HUES48 (cell line): ENCODE measurements at regions not wholly inside any gene's neighbourhood (a gene's known extent, or its start where the extent isn't known, plus 50 kb on each side); places are given as distances from the start of the nearest gene placed in this dataset.

Source experiments
- H3K27ac ChIP-seq: one replicate; pipeline ENCODE4 v1.7.0; 2013; ENCODE audit warnings: low read depth, low read length, inconsistent platforms
- H3K27me3 ChIP-seq: 2 replicates; pipeline ENCODE4 v1.6.1; 2013; ENCODE audit warnings: mild to moderate bottlenecking, low read length; ENCODE audit not compliant: control insufficient read depth, insufficient read depth
- H3K36me3 ChIP-seq: 2 replicates; pipeline ENCODE4 v1.6.1; 2013; ENCODE audit warnings: low read length; ENCODE audit not compliant: control insufficient read depth, insufficient read depth
- H3K4me1 ChIP-seq: 2 replicates; pipeline ENCODE4 v1.6.1; 2013; ENCODE audit warnings: mild to moderate bottlenecking, low read length; ENCODE audit not compliant: control insufficient read depth, insufficient read depth
- H3K4me3 ChIP-seq: 2 replicates; pipeline ENCODE4 v1.5.1; 2013; ENCODE audit warnings: mild to moderate bottlenecking, low read depth, low read length
- H3K9ac ChIP-seq: 2 replicates; pipeline ENCODE4 v1.6.1; 2013; ENCODE audit warnings: mild to moderate bottlenecking, low read depth, low read length, moderate library complexity
- H3K9me3 ChIP-seq: 2 replicates; pipeline ENCODE4 v1.6.1; 2013; ENCODE audit warnings: low read length; ENCODE audit not compliant: control insufficient read depth, insufficient read depth

GRCh38 chr12:114275932-114276785 is 129.8 kb downstream of the TBX5 start:
- peak overlapping the region; percentile 88 for H3K27ac ChIP-seq
- H3K36me3 ChIP-seq: no peaks in the 10 kb centered on the region
- no peaks in the 10 kb centered on the region for H3K9me3 ChIP-seq

DNA sequence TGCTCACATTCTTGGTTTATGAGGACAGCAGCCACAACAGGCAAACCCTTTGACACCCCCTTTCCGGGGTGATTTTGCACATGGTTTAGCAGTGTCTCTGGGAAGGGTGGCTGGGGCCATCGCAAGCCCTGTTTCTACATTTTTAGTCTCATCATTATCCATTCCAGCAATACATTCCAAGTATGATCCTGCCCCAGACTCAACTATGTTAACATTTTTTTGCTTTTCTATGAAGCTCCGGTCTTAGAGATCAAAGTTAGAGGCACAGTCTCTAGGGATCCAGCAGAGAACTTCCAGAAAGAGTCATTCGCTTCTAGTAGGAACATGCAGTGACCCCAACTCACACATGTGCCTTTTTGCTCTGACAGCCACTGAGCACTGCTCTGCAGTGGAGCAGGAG is 130.9 kb downstream of the TBX5 start:
- Histone ChIP-seq H3K9me3 (no peaks in the 10 kb centered on the region), H3K4me1 (peaks cover 59% of the 10 kb centered on the region), H3K4me3 (no peak overlapping the region), H3K36me3 (no peaks in the 10 kb centered on the region), H3K27me3 (no peaks in the 10 kb centered on the region), H3K9ac (no peak overlapping the region; the same call in 1 of the 2 replicates), H3K27ac (peak overlapping the region; percentile 88)

More at GRCh38 chr12:114275932-114276785, 129.8 kb downstream of the TBX5 start:
- Histone ChIP-seq H3K27me3 (no peaks in the 10 kb centered on the region), H3K4me3 (peak overlapping the region; percentile 11; the same call in 1 of the 2 replicates), H3K4me1 (peaks cover 54% of the 10 kb centered on the region), H3K9ac (no peak overlapping the region)

DNA sequence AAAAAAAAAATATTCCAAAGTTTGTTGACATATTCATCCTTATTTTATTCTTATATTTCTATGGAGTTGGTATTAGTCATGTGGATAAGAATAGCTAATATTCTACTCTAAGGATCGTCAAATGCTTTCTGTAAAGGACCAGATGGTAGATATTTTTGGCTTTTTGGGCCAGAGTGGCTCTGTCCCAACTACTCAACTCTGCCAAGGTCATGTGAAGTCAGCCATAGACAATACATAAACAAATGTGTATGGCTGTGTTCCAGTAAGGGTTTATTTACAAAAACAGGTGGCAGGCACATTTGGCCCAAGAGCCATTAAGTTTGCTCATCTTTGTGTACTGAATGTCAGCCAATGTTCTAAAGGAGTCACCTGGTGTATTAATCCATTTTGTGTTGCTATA is 131.8 kb downstream of the TBX5 start:
- no peaks in the 10 kb centered on the region for H3K36me3 ChIP-seq
- no peaks in the 10 kb centered on the region for H3K9me3 ChIP-seq
- no peak overlapping the region for H3K4me3 ChIP-seq
- no peak overlapping the region for H3K27ac ChIP-seq
- no peak overlapping the region for H3K9ac ChIP-seq
- peaks cover 59% of the 10 kb centered on the region for H3K4me1 ChIP-seq
- no peaks in the 10 kb centered on the region for H3K27me3 ChIP-seq

- H3K36me3 ChIP-seq: no peaks in the 10 kb centered on the region
Observed at GRCh38 chr12:114272605-114273004, 133.3 kb downstream of the TBX5 start.

DNA sequence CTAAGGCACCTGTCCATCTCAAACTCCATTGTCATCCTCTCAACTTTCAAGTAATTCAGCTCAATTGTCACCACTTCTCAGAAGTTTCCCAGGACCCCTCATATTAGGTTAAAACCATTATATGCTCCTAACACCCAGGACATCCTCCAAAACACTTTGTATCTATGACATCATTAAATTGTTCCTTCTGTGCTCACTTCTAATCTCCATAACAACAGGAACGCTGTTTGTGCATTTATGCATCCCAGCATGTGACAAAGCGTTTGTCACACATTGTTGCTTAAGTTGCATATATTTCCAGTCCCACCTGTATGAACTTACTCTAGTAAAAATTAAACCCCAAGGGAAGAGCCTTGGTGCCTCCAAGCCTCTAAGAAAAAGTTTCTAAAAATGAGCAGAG is 133.9 kb downstream of the TBX5 start:
- peaks cover 4% of the 10 kb centered on the region; the same call in 1 of the 2 replicates for H3K27me3 ChIP-seq
- peak overlapping the region; percentile 57 for H3K27ac ChIP-seq

More at GRCh38 chr12:114272605-114273004, 133.3 kb downstream of the TBX5 start:
- peaks cover 59% of the 10 kb centered on the region for H3K4me1 ChIP-seq
- H3K27ac ChIP-seq: peak overlapping the region; percentile 57
- H3K27me3 ChIP-seq: peaks cover 4% of the 10 kb centered on the region; the same call in 1 of the 2 replicates
- no peak overlapping the region for H3K9ac ChIP-seq
- H3K4me3 ChIP-seq: no peak overlapping the region
- no peaks in the 10 kb centered on the region for H3K9me3 ChIP-seq

DNA sequence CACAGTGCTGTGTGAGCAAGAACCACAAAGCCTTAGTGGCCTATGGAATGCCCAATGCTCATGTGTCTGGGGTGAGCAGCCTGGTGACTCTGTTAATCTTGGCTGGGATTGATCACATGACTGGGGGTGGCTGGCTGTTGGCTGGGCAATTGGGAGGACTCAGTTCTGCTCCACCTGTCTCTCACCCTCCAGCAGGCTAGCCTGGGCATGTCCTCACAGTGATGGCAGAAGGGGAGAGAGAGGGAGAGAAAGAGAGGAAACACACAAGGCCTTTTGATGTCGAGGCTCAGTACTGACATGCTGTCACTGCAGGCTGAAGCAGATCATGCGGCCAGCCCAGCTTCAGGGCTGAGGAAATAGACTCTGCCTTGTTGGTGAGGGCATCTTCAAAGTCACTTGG is 136.8 kb downstream of the TBX5 start:
- Histone ChIP-seq H3K36me3 (no peaks in the 10 kb centered on the region), H3K27me3 (peaks cover 4% of the 10 kb centered on the region; the same call in 1 of the 2 replicates), H3K9ac (no peak overlapping the region), H3K27ac (no peak overlapping the region), H3K9me3 (no peaks in the 10 kb centered on the region), H3K4me1 (peaks cover 25% of the 10 kb centered on the region), H3K4me3 (no peak overlapping the region)

More for the DNA sequence above, 133.9 kb downstream of the TBX5 start:
- Histone ChIP-seq H3K4me1 (peaks cover 54% of the 10 kb centered on the region), H3K36me3 (no peaks in the 10 kb centered on the region), H3K9ac (no peak overlapping the region), H3K9me3 (no peaks in the 10 kb centered on the region), H3K4me3 (no peak overlapping the region)

DNA sequence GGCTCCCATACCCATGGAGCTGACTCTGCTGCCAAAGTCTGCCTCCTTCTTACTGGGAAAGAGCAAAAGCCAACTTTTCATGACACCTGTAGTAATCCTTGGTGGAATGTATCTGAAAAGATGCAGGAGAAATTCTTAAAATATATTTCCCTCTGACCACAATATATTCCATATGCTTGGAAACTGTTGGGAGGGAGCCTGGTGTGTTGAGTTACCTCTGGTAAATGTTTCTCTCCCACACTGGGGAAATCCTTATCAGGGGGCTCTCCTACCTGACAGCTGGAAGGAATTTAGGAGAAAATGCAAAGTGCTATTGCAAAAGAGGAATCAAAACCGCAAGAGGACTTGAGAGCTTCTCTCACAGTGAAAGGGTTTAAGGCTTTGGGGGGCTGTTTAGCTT is 139.4 kb downstream of the TBX5 start:
- Histone ChIP-seq H3K27ac (no peak overlapping the region), H3K27me3 (peaks cover 4% of the 10 kb centered on the region; the same call in 1 of the 2 replicates), H3K9me3 (no peaks in the 10 kb centered on the region), H3K9ac (no peak overlapping the region), H3K4me3 (no peak overlapping the region), H3K4me1 (peaks cover 12% of the 10 kb centered on the region), H3K36me3 (no peaks in the 10 kb centered on the region)

DNA sequence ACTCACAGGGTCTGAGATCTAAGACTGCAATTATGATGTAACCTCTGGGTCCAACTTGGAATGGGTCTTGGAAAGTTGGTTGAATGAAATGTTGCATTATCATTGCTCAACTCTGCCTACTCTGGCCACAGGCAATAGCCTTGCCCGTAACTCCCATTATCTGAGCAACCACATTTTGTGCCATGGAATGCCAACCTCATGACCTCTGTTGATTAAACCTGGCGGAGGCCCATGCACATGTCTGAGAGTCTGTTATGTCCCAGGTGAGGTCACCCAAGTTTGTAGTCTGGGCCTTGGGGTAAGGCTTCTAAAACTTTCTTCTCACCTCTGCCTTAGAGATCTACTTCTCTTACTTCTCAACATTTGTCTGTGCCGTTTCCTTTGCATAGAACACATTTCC is 140.9 kb downstream of the TBX5 start:
- Histone ChIP-seq H3K4me1 (0 out of 2 replicates have a peak, but pooled peaks cover 5% of the 10 kb centered on the region), H3K36me3 (no peaks in the 10 kb centered on the region), H3K27ac (no peak overlapping the region)

GRCh38 chr12:114263056-114263805 is 142.7 kb downstream of the TBX5 start:
- no peaks in the 10 kb centered on the region for H3K36me3 ChIP-seq
- no peaks in the 10 kb centered on the region for H3K9me3 ChIP-seq
- no peak overlapping the region for H3K4me3 ChIP-seq
- 0 out of 2 replicates have a peak, but pooled peaks cover 5% of the 10 kb centered on the region for H3K4me1 ChIP-seq
- H3K27ac ChIP-seq: peak overlapping the region; percentile 19
- peaks cover 4% of the 10 kb centered on the region; the same call in 1 of the 2 replicates for H3K27me3 ChIP-seq
- H3K9ac ChIP-seq: no peak overlapping the region

More for the DNA sequence above, 140.9 kb downstream of the TBX5 start:
- Histone ChIP-seq H3K4me3 (no peak overlapping the region), H3K27me3 (peaks cover 4% of the 10 kb centered on the region; the same call in 1 of the 2 replicates), H3K9ac (no peak overlapping the region), H3K9me3 (no peaks in the 10 kb centered on the region)

- no peaks in the 10 kb centered on the region for H3K9me3 ChIP-seq
- H3K4me1 ChIP-seq: peaks cover 7% of the 10 kb centered on the region; the same call in 1 of the 2 replicates
- no peak overlapping the region for H3K4me3 ChIP-seq
- no peak overlapping the region for H3K9ac ChIP-seq
- H3K36me3 ChIP-seq: no peaks in the 10 kb centered on the region
- H3K27me3 ChIP-seq: no peaks in the 10 kb centered on the region
- H3K27ac ChIP-seq: no peak overlapping the region
Observed at GRCh38 chr12:114257687-114258086, 148.3 kb downstream of the TBX5 start.
